GM12878 (cell line): ENCODE measurements at regions not wholly inside any gene's neighbourhood (a gene's known extent, or its start where the extent isn't known, plus 50 kb on each side); places are given as distances from the start of the nearest gene placed in this dataset.

ENCODE experiments used
- DPF2 ChIP-seq: fragments of 450-650 bp; IDR thresholded peaks from 2 replicates; pipeline ENCODE4 v1.6.1; 2017; ENCODE audit warnings: mild to moderate bottlenecking
- FOXM1 ChIP-seq: IDR thresholded peaks from 2 replicates; pipeline ENCODE4 v1.6.1; 2012; ENCODE audit warnings: low read depth, mild to moderate bottlenecking, inconsistent platforms, low read length, moderate library complexity
- NR2F1 ChIP-seq: fragments of 450-650 bp; conservative IDR thresholded peaks from 2 replicates; pipeline ENCODE4 v1.6.1; 2017; ENCODE audit warnings: mild to moderate bottlenecking
- POLR2AphosphoS5 ChIP-seq: IDR thresholded peaks from 2 replicates; pipeline ENCODE4 v1.6.1; 2011; ENCODE audit warnings: mild to moderate bottlenecking, low read length, inconsistent platforms
- SMAD5 ChIP-seq: IDR thresholded peaks from 2 replicates; pipeline ENCODE4 v1.6.1; 2016; ENCODE audit warnings: antibody characterized with exemption, low read depth
- ZNF217 ChIP-seq: fragments of 450-650 bp; IDR thresholded peaks from 2 replicates; pipeline ENCODE4 v1.6.1; 2017; ENCODE audit warnings: antibody characterized with exemption, mild to moderate bottlenecking
- TF ChIP-seq, protein P1 (sequence below): fragments of 450-650 bp; IDR thresholded peaks from 2 replicates; pipeline ENCODE4 v1.6.1; 2017; ENCODE audit warnings: mild to moderate bottlenecking, moderate library complexity
- TF ChIP-seq, protein P2 (sequence below): fragments of 450-650 bp; IDR thresholded peaks from 2 replicates; pipeline ENCODE4 v1.6.1; 2017; ENCODE audit warnings: borderline replicate concordance
- TF ChIP-seq, protein P3 (sequence below): IDR thresholded peaks from 2 replicates; pipeline ENCODE4 v1.6.1; 2012; ENCODE audit warnings: improper control_type of control experiment, low read depth, low read length; ENCODE audit not compliant: insufficient replicate concordance
- TF ChIP-seq, protein P4 (sequence below): fragments of 150-350 bp; IDR thresholded peaks from 2 replicates; pipeline ENCODE4 v1.6.1; 2014; ENCODE audit warnings: mild to moderate bottlenecking, low read depth, low read length

DNA sequence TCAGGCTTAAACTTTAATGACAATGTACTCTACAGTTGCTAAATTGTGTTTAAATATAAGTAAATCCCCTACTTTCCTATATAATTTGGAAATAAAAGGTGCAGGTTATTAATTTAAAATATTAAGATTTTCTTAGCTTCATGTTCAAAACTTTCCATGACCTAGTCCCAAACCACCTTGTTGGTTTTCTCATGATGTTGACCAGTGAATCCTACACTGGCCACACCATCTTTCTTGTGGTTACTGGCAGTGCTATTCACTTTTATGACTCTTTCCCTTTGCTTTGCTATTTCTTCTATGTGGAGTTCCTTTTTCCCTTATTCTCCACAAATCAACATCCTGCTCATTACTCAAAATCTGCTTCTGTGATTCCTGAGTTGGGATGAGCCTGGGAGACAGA lies 138.6 kb upstream of the NDUFV2 start (continued):
- TF ChIP-seq, protein P1, sequence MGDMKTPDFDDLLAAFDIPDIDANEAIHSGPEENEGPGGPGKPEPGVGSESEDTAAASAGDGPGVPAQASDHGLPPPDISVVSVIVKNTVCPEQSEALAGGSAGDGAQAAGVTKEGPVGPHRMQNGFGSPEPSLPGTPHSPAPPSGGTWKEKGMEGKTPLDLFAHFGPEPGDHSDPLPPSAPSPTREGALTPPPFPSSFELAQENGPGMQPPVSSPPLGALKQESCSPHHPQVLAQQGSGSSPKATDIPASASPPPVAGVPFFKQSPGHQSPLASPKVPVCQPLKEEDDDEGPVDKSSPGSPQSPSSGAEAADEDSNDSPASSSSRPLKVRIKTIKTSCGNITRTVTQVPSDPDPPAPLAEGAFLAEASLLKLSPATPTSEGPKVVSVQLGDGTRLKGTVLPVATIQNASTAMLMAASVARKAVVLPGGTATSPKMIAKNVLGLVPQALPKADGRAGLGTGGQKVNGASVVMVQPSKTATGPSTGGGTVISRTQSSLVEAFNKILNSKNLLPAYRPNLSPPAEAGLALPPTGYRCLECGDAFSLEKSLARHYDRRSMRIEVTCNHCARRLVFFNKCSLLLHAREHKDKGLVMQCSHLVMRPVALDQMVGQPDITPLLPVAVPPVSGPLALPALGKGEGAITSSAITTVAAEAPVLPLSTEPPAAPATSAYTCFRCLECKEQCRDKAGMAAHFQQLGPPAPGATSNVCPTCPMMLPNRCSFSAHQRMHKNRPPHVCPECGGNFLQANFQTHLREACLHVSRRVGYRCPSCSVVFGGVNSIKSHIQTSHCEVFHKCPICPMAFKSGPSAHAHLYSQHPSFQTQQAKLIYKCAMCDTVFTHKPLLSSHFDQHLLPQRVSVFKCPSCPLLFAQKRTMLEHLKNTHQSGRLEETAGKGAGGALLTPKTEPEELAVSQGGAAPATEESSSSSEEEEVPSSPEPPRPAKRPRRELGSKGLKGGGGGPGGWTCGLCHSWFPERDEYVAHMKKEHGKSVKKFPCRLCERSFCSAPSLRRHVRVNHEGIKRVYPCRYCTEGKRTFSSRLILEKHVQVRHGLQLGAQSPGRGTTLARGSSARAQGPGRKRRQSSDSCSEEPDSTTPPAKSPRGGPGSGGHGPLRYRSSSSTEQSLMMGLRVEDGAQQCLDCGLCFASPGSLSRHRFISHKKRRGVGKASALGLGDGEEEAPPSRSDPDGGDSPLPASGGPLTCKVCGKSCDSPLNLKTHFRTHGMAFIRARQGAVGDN: no peak
- TF ChIP-seq ZNF217 (no peak), NR2F1 (no peak), POLR2AphosphoS5 (no peak), FOXM1 (no peak), SMAD5 (no peak), DPF2 (no peak)
- TF ChIP-seq, protein P2, sequence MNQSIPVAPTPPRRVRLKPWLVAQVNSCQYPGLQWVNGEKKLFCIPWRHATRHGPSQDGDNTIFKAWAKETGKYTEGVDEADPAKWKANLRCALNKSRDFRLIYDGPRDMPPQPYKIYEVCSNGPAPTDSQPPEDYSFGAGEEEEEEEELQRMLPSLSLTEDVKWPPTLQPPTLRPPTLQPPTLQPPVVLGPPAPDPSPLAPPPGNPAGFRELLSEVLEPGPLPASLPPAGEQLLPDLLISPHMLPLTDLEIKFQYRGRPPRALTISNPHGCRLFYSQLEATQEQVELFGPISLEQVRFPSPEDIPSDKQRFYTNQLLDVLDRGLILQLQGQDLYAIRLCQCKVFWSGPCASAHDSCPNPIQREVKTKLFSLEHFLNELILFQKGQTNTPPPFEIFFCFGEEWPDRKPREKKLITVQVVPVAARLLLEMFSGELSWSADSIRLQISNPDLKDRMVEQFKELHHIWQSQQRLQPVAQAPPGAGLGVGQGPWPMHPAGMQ: no peak
- TF ChIP-seq, protein P3, sequence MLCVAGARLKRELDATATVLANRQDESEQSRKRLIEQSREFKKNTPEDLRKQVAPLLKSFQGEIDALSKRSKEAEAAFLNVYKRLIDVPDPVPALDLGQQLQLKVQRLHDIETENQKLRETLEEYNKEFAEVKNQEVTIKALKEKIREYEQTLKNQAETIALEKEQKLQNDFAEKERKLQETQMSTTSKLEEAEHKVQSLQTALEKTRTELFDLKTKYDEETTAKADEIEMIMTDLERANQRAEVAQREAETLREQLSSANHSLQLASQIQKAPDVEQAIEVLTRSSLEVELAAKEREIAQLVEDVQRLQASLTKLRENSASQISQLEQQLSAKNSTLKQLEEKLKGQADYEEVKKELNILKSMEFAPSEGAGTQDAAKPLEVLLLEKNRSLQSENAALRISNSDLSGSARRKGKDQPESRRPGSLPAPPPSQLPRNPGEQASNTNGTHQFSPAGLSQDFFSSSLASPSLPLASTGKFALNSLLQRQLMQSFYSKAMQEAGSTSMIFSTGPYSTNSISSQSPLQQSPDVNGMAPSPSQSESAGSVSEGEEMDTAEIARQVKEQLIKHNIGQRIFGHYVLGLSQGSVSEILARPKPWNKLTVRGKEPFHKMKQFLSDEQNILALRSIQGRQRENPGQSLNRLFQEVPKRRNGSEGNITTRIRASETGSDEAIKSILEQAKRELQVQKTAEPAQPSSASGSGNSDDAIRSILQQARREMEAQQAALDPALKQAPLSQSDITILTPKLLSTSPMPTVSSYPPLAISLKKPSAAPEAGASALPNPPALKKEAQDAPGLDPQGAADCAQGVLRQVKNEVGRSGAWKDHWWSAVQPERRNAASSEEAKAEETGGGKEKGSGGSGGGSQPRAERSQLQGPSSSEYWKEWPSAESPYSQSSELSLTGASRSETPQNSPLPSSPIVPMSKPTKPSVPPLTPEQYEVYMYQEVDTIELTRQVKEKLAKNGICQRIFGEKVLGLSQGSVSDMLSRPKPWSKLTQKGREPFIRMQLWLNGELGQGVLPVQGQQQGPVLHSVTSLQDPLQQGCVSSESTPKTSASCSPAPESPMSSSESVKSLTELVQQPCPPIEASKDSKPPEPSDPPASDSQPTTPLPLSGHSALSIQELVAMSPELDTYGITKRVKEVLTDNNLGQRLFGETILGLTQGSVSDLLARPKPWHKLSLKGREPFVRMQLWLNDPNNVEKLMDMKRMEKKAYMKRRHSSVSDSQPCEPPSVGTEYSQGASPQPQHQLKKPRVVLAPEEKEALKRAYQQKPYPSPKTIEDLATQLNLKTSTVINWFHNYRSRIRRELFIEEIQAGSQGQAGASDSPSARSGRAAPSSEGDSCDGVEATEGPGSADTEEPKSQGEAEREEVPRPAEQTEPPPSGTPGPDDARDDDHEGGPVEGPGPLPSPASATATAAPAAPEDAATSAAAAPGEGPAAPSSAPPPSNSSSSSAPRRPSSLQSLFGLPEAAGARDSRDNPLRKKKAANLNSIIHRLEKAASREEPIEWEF: no peak
- TF ChIP-seq, protein P4, sequence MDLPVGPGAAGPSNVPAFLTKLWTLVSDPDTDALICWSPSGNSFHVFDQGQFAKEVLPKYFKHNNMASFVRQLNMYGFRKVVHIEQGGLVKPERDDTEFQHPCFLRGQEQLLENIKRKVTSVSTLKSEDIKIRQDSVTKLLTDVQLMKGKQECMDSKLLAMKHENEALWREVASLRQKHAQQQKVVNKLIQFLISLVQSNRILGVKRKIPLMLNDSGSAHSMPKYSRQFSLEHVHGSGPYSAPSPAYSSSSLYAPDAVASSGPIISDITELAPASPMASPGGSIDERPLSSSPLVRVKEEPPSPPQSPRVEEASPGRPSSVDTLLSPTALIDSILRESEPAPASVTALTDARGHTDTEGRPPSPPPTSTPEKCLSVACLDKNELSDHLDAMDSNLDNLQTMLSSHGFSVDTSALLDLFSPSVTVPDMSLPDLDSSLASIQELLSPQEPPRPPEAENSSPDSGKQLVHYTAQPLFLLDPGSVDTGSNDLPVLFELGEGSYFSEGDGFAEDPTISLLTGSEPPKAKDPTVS: no peak
- TF ChIP-seq, all 136 proteins: peak for 0
